Lower leg skin (tissue), 4 donors: ENCODE measurements at regions not wholly inside any gene's neighbourhood (a gene's known extent, or its start where the extent isn't known, plus 50 kb on each side); places are given as distances from the start of the nearest gene placed in this dataset.

Experiments
- DNase-seq, 2 donors: peaks; one replicate each; pipeline ENCODE4 v3.0.0-alpha.2; 2019; ENCODE audit warnings: low spot score in 2 of 2
- H3K4me3 ChIP-seq: fragments of 200-600 bp; sonication (generic); 2 replicates; pipeline ENCODE4 v1.5.1; 2017; ENCODE audit warnings: mild to moderate bottlenecking, low read depth; ENCODE audit not compliant: poor library complexity, severe bottlenecking
- POLR2A ChIP-seq, 2 donors: fragments of 450-650 bp; IDR thresholded peaks; one replicate each; pipeline ENCODE4 v1.6.1; 2016 to 2017; ENCODE audit warnings: antibody characterized with exemption in 2 of 2, mild to moderate bottlenecking in 1 of 2, moderate library complexity in 1 of 2
- WGBS, 2 donors: methylation state at CpG; one replicate each; pipeline ENCODE4 v1.1.5; 2018; 5-methylcytosine and 5-hydroxymethylcytosine counted together
- intact Hi-C: fragments of 100-400 bp; cut with DNase I; formaldehyde crosslinking; loops from one replicate; pipeline ENCODE4 v1.15.0; 2023; ENCODE audit warnings: low total_unique reads
- TF ChIP-seq, protein P1 (sequence below), 3 donors: fragments of 450-650 bp; IDR thresholded peaks; one replicate each; pipeline ENCODE4 v1.5.1; 2016; ENCODE audit warnings: antibody characterized with exemption in 3 of 3, mild to moderate bottlenecking in 3 of 3, moderate library complexity in 2 of 3

DNA sequence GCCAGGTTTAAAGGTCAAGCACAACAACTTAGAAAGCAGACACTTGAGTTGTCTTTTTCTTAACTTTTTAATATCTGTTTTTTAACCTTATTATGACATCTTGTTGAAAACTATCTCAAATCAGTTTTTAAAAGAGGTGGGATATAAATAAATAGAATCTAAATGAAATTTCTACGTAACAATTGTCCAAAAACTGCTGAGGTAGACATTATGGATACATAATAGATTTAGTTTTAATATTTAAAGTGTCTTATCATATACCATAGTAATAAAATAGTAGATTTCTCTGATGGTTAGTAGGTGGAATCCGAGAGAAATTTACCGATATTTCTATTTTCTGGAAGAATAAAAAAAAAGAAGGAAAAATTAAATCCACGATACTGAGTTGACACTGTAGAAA, 113.9 kb upstream of the MMS22L start:
- no peak for TF ChIP-seq POLR2A (IDR thresholded peaks at IDR 0.05)
- TF ChIP-seq, protein P1, sequence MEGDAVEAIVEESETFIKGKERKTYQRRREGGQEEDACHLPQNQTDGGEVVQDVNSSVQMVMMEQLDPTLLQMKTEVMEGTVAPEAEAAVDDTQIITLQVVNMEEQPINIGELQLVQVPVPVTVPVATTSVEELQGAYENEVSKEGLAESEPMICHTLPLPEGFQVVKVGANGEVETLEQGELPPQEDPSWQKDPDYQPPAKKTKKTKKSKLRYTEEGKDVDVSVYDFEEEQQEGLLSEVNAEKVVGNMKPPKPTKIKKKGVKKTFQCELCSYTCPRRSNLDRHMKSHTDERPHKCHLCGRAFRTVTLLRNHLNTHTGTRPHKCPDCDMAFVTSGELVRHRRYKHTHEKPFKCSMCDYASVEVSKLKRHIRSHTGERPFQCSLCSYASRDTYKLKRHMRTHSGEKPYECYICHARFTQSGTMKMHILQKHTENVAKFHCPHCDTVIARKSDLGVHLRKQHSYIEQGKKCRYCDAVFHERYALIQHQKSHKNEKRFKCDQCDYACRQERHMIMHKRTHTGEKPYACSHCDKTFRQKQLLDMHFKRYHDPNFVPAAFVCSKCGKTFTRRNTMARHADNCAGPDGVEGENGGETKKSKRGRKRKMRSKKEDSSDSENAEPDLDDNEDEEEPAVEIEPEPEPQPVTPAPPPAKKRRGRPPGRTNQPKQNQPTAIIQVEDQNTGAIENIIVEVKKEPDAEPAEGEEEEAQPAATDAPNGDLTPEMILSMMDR (IDR thresholded peaks at IDR 0.05) = no peak
- H3K4me3 ChIP-seq = no peak overlapping the region
- DNase-seq = no peak
- intact Hi-C loops = no loop called here
- 78 to 89% methylated on average over 4 of the region's 4 CpGs for WGBS, 2 donors

DNA sequence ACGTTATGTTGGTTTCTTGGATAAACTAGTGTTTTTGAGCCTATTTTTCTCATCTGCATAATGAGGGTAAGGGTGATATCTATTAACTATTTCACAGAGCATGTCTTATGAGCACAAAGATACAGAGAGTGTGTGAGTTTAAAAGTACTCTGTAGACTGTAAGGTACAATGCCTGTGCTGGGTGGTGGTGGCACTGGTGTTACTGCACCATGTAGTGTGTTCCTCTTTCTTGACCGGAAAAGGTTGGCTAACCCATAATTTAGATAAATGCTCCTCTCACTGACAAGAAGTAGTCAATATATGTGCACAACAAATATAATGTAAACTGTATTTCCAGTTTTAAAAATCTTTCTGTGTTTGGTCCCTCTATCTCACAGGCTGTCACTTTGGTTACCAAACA, 116.2 kb upstream of the MMS22L start:
- intact Hi-C loops = no loop called here
- H3K4me3 ChIP-seq = no peak overlapping the region
- WGBS, 2 donors = 80 to 90% methylated on average over 2 of the region's 2 CpGs
- no peak for TF ChIP-seq POLR2A (IDR thresholded peaks at IDR 0.05)
- TF ChIP-seq, protein P1 (IDR thresholded peaks at IDR 0.05) = no peak
- DNase-seq = no peak

DNA sequence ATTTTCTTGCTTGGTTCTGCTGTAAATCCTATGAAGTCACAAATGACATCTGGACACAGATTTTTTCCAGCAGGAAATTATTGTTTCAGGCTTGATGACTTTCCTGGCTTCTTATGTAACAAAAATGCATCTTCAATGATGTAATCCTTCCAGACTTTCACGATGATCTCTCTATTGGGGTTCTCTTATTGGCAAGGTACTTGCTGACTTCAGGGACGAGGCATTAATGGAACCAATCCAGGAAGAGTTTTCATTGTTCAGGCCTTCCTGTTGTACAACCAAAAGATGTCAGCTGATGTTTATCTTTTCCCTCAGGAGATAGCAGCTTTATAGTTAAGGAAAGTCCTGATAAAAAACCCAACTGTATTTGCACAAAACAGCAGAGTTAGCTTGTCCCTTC, 118.5 kb upstream of the MMS22L start:
- TF ChIP-seq, protein P1 (IDR thresholded peaks at IDR 0.05) = no peak
- no peak for TF ChIP-seq POLR2A (IDR thresholded peaks at IDR 0.05)
- 7 to 11% methylated on average over 2 of the region's 2 CpGs for WGBS, 2 donors
- DNase-seq = no peak

DNA sequence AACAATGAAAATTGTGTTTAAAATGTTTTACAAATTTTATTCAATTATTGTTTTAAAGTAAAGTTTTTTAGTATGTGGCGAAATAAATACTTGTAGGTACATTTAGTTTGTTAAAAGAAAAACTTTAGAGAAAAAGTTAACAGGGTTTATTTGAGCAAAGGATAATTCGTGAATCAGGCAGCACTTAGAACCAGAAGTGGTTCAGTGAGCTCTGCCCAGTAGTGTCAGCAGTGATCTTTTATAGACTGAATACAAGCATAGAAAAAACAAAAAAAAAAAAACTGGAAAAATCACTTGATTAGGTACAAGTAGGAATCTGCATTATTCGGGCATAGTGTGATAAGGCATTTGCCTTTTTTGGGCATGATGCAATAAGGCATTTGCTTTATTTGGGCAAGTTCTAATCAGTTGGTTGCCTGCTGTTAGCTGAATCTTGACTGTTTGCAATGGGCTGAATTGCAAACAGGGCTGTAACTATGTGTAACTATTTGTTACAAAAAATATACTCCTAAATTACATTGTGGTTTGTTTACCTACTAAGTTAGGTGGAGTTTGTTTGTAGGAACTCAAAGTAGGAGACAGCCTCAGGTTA, 122.9 kb upstream of the MMS22L start:
- intact Hi-C loops = loop anchor here (10.0 kb wide), 1 partner anchor 341 kb away; no protein-coding TSS in a partner anchor
- no peak for DNase-seq
- WGBS, 2 donors = 76 to 77% methylated on average over 3 of the region's 3 CpGs
- TF ChIP-seq, protein P1 (IDR thresholded peaks at IDR 0.05) = no peak
- TF ChIP-seq POLR2A (IDR thresholded peaks at IDR 0.05) = no peak
- H3K4me3 ChIP-seq = no peak overlapping the region

More for the DNA sequence above, 118.5 kb upstream of the MMS22L start:
- H3K4me3 ChIP-seq = no peak overlapping the region
- intact Hi-C loops = loop anchor here (10.0 kb wide), 1 partner anchor 337 kb away; no protein-coding TSS in a partner anchor

DNA sequence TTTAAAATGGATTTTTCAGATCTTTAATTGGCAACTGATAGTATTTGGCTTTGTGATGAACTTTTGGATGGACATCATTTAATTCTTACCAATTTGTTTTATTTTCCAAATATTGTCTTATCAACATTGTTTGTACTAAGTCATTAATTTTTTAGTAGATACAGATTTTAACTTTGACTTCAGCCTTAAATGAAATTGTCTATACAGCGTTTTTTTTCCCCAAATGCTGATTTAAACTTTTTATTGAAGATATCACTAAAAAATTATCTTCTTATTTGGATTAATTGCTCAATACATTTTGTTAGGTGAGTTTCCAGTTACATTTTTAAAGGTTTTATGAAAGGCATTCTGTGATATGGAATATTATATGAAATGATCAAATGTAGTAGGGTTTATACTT, 123.6 kb upstream of the MMS22L start:
- intact Hi-C loops = loop anchor here (10.0 kb wide), 1 partner anchor 342 kb away; no protein-coding TSS in a partner anchor
- TF ChIP-seq, protein P1 (IDR thresholded peaks at IDR 0.05) = no peak
- TF ChIP-seq POLR2A (IDR thresholded peaks at IDR 0.05) = no peak
- H3K4me3 ChIP-seq = no peak overlapping the region
- DNase-seq = no peak
- 83 to 92% methylated on average over 1 of the region's 1 CpG for WGBS, 2 donors

DNA sequence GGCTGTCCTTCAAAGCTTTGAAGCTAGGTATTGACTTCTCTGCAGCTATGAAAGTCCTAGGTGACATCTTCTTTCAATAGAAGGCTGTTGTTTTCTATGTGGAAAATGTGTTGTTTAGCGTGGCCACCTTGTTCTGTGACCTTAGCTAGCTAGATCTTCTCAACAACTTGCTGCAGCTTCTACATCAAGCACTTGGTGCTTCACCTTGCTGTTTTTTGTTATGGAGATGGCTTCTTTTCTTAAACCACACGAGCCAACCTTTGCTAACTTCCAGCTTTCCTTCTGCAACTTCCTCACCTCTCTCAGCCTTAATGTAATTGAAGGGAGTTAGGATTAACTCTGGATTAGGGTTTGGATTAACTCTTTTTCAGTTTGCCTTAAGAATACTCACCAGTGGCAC, 128.6 kb upstream of the MMS22L start:
- WGBS, 2 donors = 31 to 33% methylated on average over 2 of the region's 2 CpGs
- no peak for DNase-seq
- no peak for TF ChIP-seq POLR2A (IDR thresholded peaks at IDR 0.05)
- TF ChIP-seq, protein P1 (IDR thresholded peaks at IDR 0.05) = no peak
- intact Hi-C loops = no loop called here
- no peak overlapping the region for H3K4me3 ChIP-seq
